Testis (tissue), 2 donors: ENCODE measurements at regions not wholly inside any gene's neighbourhood (a gene's known extent, or its start where the extent isn't known, plus 50 kb on each side); places are given as distances from the start of the nearest gene placed in this dataset.

ENCODE experiments used
- POLR2A ChIP-seq: fragments of 450-650 bp; IDR thresholded peaks from one replicate; pipeline ENCODE4 v1.6.1; 2017; ENCODE audit warnings: antibody characterized with exemption, mild to moderate bottlenecking, moderate library complexity
- TF ChIP-seq, protein P1 (sequence below), 3 experiments: fragments of 450-650 bp in 2 of 3; fragments of 200-600 bp in 1 of 3; sonication (generic) in 1 of 3; IDR thresholded peaks; one replicate each; pipeline ENCODE4 v1.5.1; 2016 to 2019; ENCODE audit warnings: antibody characterized with exemption in 3 of 3, mild to moderate bottlenecking in 2 of 3, moderate library complexity in 1 of 3

DNA sequence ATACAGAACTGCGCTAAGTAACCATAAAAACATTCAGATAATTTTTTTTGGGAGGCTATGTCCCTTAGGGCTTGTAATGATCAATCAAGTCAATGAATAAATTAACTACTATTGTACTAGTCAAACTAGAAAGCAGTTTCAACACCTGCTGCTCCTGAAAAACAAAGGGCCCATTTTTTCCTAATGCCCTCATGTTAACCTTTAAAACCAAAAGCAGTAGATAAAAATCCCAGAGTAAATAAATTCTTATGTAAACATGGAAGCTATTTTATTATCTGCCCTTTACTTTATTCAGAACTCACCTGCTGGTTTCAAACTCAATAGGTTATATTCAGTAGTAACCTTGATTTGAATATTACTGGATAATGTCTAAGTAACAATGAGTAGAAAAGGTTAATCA lies 159.5 kb upstream of the STARD13 start:
- TF ChIP-seq, protein P1, sequence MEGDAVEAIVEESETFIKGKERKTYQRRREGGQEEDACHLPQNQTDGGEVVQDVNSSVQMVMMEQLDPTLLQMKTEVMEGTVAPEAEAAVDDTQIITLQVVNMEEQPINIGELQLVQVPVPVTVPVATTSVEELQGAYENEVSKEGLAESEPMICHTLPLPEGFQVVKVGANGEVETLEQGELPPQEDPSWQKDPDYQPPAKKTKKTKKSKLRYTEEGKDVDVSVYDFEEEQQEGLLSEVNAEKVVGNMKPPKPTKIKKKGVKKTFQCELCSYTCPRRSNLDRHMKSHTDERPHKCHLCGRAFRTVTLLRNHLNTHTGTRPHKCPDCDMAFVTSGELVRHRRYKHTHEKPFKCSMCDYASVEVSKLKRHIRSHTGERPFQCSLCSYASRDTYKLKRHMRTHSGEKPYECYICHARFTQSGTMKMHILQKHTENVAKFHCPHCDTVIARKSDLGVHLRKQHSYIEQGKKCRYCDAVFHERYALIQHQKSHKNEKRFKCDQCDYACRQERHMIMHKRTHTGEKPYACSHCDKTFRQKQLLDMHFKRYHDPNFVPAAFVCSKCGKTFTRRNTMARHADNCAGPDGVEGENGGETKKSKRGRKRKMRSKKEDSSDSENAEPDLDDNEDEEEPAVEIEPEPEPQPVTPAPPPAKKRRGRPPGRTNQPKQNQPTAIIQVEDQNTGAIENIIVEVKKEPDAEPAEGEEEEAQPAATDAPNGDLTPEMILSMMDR (IDR thresholded peaks at IDR 0.05), result no peak
- no peak for TF ChIP-seq POLR2A
